GM11168 (cell line): ENCODE measurements at regions not wholly inside any gene's neighbourhood (a gene's known extent, or its start where the extent isn't known, plus 50 kb on each side); places are given as distances from the start of the nearest gene placed in this dataset.

Experiments
- in situ Hi-C: fragments of 300-500 bp; cut with MboI; formaldehyde crosslinking; loops from one replicate; pipeline ENCODE4 v1.12.0; 2022; ENCODE audit warnings: low sequenced_read_pairs; ENCODE audit not compliant: unreplicated experiment

DNA sequence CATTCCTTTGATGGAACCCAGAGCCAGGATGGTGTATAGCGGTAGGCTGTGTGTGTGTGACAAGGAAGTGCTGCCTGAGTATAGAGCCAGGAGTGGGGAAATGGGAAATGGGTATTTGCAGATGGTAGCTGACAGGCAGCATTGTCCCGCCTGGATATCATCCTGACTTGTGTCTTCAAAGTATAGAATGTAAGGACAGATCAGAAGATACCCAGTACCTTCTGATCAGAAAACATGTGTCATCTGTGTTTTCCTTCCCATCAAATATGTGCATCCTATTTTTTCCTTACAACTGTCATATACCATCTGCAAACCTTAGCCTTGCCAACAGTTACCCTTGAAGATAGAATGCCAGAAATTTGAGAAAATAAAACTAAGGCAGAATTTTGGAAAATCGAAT is 146.2 kb upstream of the CBLB start:
- in situ Hi-C loops = no loop called here

GRCh38 chr3:106018102-106018501 is 149.3 kb upstream of the CBLB start:
- in situ Hi-C loops = no loop called here

DNA sequence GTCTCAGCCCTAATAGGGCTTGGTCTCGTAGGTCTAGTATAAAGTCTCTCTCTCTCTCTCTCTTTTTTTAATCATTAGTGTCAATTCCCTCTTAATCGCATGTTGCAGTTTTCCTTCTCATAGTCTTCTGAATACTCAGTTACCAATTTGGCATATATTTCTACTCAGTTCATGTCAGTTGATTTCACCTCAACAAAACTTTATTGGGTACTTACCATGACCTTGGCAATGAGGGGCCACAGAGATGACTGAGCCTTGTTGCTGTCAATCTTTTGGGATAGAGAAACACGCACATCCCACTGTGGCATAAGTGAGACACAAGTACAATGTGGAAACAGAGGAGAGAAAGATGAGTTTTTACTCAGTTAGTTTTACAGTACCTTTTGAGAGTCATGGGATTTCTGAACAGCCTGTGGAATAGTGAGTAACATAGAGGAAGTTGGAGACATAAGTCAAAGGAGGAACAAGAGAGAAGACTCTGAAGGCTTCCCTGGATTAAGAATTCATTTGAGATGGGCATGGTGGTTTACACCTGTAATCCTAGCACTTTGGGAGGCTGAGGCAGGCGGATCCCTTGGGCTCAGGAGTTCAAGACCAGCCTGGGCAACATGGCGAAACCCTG is 150.2 kb upstream of the CBLB start:
- in situ Hi-C loops = no loop called here

DNA sequence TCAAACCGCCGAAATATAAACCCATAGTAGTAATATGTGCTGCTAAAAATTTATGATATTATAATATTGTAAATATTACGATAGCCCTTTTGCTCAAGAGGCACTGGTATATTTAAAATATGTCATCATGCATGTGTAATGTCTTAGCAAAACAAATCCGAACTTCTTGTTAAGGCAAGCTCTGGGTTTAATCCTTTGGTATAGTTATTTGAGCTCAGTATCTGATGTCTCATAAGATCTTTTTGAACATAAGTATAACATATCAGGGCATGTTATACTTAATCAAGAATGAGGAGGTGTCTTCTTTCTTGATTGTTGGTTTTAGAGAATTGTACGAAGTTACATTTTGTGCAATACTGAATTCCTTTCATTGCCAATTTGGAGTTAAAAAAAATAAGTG is 154.1 kb upstream of the CBLB start:
- in situ Hi-C loops = no loop called here

DNA sequence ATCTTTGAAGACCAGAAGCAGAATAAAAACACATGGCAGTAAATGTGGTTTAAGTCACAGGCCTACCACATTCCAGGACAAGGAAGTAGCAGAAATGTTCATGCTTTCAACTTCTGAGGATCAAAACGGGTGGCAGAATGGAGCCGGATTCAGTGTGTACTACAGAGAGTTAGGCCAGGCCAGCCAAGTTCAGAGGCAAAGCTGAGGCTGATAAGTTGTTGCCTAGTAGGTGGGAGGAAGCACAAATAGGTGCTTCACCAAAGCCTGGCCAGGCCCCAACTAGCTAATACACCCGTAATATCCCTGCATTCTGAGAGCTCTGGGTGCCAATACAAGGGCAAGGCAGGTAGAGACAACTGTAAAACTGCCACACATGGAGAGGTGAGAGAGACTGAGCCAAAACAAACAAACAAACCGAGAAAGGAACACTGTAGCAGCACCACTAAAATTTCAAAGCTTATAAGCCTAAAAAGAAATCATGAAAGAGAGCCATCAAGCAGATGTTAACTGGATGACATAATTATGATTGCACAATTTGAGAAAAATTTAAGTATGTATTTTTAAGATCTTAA is 156.4 kb upstream of the CBLB start:
- in situ Hi-C loops = no loop called here

- in situ Hi-C loops = no loop called here
These were observed 161.3 kb upstream of the CBLB start for GRCh38 chr3:106029954-106030626.

- in situ Hi-C loops = no loop called here
These were observed 161.8 kb upstream of the CBLB start for GRCh38 chr3:106030627-106030963.

GRCh38 chr3:106032479-106032878 is 163.7 kb upstream of the CBLB start:
- in situ Hi-C loops = no loop called here

GRCh38 chr3:106033654-106034053 is 164.8 kb upstream of the CBLB start:
- in situ Hi-C loops = no loop called here

DNA sequence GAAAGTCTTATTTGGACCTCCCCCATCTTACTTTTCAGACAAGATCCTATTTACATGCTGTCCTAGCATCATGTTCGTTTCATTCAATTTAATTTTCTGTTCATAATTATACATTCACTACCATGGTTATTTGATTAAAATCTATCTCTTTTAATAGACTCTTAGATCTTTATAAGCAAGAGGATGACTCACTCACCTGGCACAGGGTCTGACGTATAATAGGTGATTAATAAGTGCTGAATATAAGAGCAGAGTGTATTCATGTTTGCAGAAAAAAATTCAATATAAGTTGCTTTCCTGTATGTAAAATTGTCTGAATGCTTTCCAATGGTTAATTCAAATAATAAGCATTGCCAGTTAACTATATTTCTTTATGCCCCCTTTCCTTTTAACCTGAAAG is 165.5 kb upstream of the CBLB start:
- in situ Hi-C loops = no loop called here

DNA sequence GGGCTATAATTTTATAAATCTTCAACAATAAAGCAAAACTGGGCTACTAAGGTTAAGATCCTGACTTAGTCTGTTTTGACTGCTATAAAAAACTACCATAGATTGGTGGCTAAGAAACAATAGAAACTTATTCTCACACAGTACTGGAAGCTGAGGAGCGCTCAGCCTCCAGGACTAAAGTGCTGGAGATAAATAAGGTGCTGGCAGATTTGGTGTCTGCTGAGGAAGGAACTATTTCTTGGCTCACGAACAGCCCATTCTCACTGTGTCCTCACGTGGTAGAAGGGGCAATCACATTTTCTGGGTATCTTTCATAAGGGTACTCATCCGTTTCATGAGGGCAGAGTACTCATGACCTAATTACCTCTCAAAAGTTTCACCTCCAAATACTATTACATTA is 166.8 kb upstream of the CBLB start:
- in situ Hi-C loops = no loop called here

DNA sequence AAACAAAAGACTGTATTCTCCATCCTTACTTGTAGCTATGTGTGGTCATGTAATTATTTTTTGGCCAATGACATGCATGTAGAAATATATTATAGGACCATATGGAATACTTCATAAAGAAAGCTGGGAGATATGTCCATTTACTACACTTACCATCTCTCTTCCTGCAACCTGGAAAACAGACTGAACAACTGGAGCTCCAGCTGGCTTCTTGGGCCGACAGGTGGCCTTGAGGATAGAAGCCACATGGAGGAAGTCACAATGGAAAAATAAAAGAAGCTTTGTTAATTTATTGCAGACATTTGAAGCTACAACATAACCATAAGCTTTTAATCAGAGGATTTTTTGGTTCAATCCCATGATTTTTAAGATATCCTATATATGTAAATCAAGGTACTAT is 167.9 kb upstream of the CBLB start:
- in situ Hi-C loops = no loop called here

GRCh38 chr3:106047221-106047620 is 178.4 kb upstream of the CBLB start:
- in situ Hi-C loops = no loop called here

DNA sequence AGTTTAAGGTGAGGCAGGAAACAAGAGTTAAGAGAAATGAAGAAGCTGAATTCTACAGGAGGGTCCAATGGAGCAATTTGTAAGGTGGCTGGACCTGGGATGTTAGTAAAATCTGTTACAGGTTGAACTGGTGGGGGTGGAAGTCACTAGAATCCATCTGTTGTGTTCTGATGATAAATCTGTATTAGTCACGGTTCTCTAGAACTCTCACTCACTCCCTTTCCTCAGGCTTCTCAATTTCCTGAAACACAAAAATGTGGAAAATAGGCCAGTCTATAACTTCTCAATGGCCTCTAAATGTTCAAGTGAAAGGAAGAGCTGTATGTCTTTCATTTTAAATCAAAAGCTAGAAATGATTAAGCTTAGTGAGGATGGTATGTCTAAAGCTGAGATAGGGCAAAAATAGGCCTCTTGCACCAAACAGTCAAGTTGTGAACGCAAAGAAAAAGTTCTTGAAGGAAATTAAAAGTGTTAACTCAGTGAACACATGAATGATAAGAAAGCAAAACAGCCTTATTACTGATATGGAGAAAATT is 180.2 kb upstream of the CBLB start:
- in situ Hi-C loops = no loop called here

DNA sequence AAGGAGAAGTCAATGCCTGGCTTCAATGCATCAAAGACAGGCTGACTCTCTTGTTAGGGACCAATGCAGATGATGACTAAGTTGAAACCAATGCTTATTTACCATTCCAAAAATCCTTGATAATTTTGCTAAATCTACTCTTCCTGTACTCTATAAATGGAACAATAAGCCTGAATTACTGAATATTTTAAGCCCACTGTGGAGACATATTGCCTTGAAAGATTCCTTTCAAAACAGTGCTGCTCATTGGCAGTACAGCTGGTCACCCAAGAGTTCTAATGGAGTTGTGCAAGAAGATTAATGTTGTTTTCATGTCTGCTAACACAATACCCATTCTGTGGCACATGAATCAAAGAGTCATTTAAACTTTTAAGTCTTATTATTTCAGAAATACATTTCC is 181.0 kb upstream of the CBLB start:
- in situ Hi-C loops = no loop called here

DNA sequence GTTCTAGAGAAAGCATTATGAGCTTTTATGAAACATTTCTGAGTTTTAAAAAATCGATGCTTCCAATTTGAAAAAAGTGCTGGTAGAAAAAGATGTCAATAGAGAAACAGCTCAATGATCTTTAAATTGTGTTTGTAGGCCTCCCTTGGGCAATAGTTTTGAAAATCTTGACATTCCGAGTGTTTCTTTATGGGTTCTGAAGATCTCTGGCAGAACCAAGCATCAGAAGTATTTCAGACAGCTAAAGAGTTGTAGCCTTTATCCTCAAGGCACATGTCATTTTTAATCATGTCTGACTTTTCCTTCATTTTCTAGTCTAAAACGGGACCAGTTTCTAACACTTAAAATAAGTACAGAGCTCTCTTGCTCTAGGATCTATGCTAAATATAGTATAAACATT is 188.1 kb upstream of the CBLB start:
- in situ Hi-C loops = no loop called here

DNA sequence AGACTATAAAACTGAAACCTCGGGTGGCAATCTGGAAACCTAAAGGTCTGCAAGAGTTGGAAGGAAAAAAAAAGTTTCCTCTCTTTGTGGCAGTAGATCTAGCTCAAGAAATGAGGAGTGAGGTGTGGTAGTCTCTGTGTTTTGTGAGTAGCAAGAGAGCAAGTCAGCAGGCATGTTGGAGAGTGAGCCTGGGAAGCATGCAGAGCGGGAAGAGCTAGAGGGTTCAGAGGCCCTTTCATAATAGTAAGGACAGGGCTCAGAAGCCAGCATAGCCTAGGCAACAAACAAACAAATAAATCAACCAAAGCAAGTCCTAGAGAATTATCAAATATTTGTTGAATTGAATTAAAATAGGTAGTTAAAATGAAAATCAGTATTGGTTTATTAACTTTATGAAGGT is 189.7 kb upstream of the CBLB start:
- in situ Hi-C loops = no loop called here

- in situ Hi-C loops = no loop called here
These were observed 191.2 kb upstream of the CBLB start for GRCh38 chr3:106059953-106060517.

DNA sequence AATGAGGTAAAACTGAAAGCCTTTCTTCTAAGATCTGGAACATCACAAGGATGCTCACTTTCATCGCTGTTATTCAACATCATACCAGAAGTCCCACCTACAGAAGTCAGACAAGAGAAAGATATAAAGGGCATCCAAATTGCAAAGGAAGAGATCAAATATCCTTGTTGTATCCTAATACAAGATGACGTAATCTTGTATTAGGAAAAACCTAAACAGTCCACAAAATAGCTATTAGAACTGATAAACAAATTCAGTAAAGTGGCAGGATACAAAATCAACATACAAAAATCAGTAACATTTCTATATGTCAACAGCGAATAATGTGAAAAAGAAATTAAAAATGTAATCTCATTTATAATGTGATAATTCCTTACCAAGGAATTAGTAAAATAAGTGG is 195.1 kb upstream of the CBLB start:
- in situ Hi-C loops = no loop called here

DNA sequence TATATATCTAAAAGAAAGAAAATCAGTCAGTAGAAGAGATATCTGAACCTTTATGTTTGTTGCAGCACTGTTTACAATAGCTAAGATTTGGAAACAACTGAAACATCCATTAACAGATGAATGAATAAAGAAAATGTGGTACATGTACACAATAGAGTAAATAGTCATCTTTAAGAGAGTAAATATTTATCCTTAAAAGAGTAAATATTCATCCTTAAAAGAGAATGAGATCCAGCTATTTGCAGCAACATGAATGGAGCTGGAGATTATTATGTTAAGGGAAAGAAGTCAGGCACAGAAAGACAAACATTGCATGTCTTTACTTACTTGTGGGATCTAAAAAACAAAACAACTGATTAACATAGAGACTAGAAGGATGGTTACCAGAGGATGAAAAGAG is 197.0 kb upstream of the CBLB start:
- in situ Hi-C loops = no loop called here

DNA sequence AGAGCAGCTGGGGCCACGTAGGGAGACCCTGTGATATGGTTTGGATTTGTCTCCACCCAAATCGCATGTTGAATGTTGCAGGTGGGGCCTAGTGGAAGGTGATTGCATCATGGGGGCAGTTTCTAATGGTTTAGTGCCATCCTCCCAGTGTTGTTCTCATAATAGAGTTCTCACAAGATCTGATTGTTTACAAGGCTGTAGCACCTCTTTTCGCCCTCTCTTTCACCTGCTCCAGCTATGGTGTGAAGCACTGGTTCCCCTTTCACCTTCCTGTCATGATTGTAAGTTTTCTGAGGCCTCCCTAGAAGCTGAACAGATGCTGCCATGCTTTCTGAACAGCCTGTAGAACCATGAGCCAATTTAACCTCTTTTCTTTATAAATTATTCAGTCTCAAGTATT is 198.9 kb upstream of the CBLB start:
- in situ Hi-C loops = no loop called here

- in situ Hi-C loops = no loop called here
These were observed 199.6 kb upstream of the CBLB start for GRCh38 chr3:106068381-106068780.
